Epithelial cell of esophagus (primary cell): ENCODE measurements at regions not wholly inside any gene's neighbourhood (a gene's known extent, or its start where the extent isn't known, plus 50 kb on each side); places are given as distances from the start of the nearest gene placed in this dataset.
A peak's percentile ranks its signal among the peaks of the same experiment; 100 is the strongest.
"Not testable (repeated sequence)": the region's sequence is repeated elsewhere in the genome, so short reads cannot be mapped to it uniquely, and the experiment has no call there.

ENCODE experiments used
- DNase-seq: peaks from one replicate; pipeline ENCODE4 v3.0.0; 2010; ENCODE audit warnings: low read depth
- H3K4me3 ChIP-seq: 2 replicates; pipeline ENCODE4 v1.5.1; 2011; ENCODE audit warnings: mild to moderate bottlenecking, low read length, control low read depth
- CTCF ChIP-seq: IDR thresholded peaks from 2 replicates; pipeline ENCODE4 v1.5.1; 2011; ENCODE audit warnings: low read depth, mild to moderate bottlenecking, low read length, control low read depth, inconsistent platforms; ENCODE audit not compliant: insufficient read depth; ENCODE audit errors: missing control alignments

- no peak for DNase-seq
- no peak for TF ChIP-seq CTCF
- no peak overlapping the region for H3K4me3 ChIP-seq
Measured at GRCh38 chr9:78691542-78691941, 394.6 kb downstream of the PSAT1 start.

- no peak overlapping the region for H3K4me3 ChIP-seq
- no peak for TF ChIP-seq CTCF
- no peak for DNase-seq
Measured at GRCh38 chr9:78692871-78693270, 395.9 kb downstream of the PSAT1 start.

- no peak overlapping the region for H3K4me3 ChIP-seq
- TF ChIP-seq CTCF: no peak
- no peak for DNase-seq
Measured at GRCh38 chr9:78694974-78695373, 398.0 kb downstream of the PSAT1 start.

GRCh38 chr9:78695519-78695918 lies 398.6 kb downstream of the PSAT1 start:
- H3K4me3 ChIP-seq: no peak overlapping the region
- no peak for DNase-seq
- TF ChIP-seq CTCF: no peak

GRCh38 chr9:78697618-78698017 lies 400.7 kb downstream of the PSAT1 start:
- DNase-seq: no peak
- no peak for TF ChIP-seq CTCF
- H3K4me3 ChIP-seq: no peak overlapping the region

GRCh38 chr9:78698371-78698770 lies 401.4 kb downstream of the PSAT1 start:
- no peak for DNase-seq
- TF ChIP-seq CTCF: no peak
- H3K4me3 ChIP-seq: no peak overlapping the region

- DNase-seq: peak; percentile 20
- H3K4me3 ChIP-seq: not testable (repeated sequence)
Measured at GRCh38 chr9:78699217-78699616, 402.3 kb downstream of the PSAT1 start.

- peak; percentile 27 for DNase-seq
- TF ChIP-seq CTCF: peak; percentile 40
- not testable (repeated sequence) for H3K4me3 ChIP-seq
Measured at GRCh38 chr9:78704153-78704552, 407.2 kb downstream of the PSAT1 start.
